Activated T-helper 2 cell treated with anti-CD3 and anti-CD28 coated beads, Interferon-gamma antibody, Interleukin-2, Interleukin-4, amounts not matched to agents 10 μg/mL and 5 μg/mL and 100 μg/mL, durations not matched to agents 14 hours and 24 hours and 36 hours (primary cell): ENCODE measurements at regions not wholly inside any gene's neighbourhood (a gene's known extent, or its start where the extent isn't known, plus 50 kb on each side); places are given as distances from the start of the nearest gene placed in this dataset.
"Not testable (repeated sequence)": the region's sequence is repeated elsewhere in the genome, so short reads cannot be mapped to it uniquely, and the experiment has no call there.

Experiments
- DNase-seq: peaks from one replicate; pipeline ENCODE4 v3.0.0; 2021; ENCODE audit warnings: low spot score
- H3K27ac Mint-ChIP-seq: one replicate; pipeline ENCODE4 v1.8.0; 2021; ENCODE audit warnings: mixed read lengths
- H3K27me3 Mint-ChIP-seq: one replicate; pipeline ENCODE4 v1.8.0; 2021; ENCODE audit warnings: low read depth, mixed read lengths
- H3K36me3 Mint-ChIP-seq: one replicate; pipeline ENCODE4 v1.8.0; 2021; ENCODE audit warnings: low read depth, mixed read lengths
- H3K4me1 Mint-ChIP-seq: one replicate; pipeline ENCODE4 v1.8.0; 2021; ENCODE audit warnings: low read depth, mixed read lengths
- H3K4me3 Mint-ChIP-seq: one replicate; pipeline ENCODE4 v1.8.0; 2021; ENCODE audit warnings: low read depth, mild to moderate bottlenecking, moderate library complexity, mixed read lengths
- H3K9me3 Mint-ChIP-seq: one replicate; pipeline ENCODE4 v1.8.0; 2021; ENCODE audit warnings: mixed read lengths
- intact Hi-C: fragments of 100-400 bp; cut with micrococcal nuclease; formaldehyde crosslinking; loops from one replicate; pipeline ENCODE4 v1.15.1; 2023

DNA sequence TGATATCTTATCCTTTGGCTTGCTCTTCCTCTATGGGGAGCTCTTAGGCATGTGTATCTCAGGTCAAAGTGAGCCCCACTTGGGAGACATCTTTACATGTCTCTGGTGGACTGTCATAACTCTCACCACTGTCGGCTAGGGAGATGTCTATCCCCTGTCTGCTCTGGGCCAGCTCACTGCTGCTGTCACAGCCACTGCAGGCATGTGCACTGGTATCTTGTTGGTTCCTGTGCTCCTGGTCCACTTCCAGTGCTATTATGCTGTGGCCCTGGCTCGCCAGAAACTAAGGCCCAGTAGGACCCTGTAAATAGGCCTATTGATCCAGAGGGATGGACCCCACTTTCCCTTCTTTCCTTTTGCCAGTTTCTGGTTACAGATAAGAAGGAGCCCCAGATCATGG lies 56.6 kb upstream of the LAS1L start:
- no peak for DNase-seq
- Mint-ChIP-seq H3K9me3 (no peaks in the 10 kb centered on the region), H3K27ac (no peak overlapping the region), H3K4me1 (peaks cover 17% of the 10 kb centered on the region), H3K27me3 (no peaks in the 10 kb centered on the region), H3K36me3 (no peaks in the 10 kb centered on the region), H3K4me3 (no peak overlapping the region)
- intact Hi-C loops = loop anchor here (10.0 kb wide), 1 partner anchor 424 kb away; no protein-coding TSS in a partner anchor

DNA sequence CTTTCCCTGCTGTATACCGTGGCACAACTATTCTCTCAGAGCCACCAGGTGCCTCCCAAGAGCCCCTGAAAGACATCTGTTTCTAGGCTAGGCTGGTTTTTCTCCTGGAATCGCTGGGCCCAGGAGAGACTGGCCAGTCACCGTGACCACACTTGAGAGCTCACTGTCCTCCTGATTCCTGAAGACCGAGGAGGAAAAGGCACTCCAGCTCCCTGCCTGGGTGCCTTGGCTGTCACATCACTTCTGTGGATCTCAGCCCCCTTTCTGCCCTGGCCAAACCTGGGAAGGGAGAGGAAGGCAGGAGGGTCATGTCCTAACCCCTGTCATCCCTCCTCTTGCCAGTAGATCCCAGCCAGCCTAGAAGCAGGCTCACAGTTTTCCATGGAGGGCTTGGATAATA lies 54.7 kb upstream of the LAS1L start:
- no peak for DNase-seq
- H3K36me3 Mint-ChIP-seq = no peaks in the 10 kb centered on the region
- intact Hi-C loops = loop anchor here (10.0 kb wide), 1 partner anchor 525 kb away; no protein-coding TSS in a partner anchor
- peaks cover 7% of the 10 kb centered on the region for H3K4me1 Mint-ChIP-seq
- no peak overlapping the region for H3K27ac Mint-ChIP-seq
- H3K9me3 Mint-ChIP-seq = no peaks in the 10 kb centered on the region
- H3K4me3 Mint-ChIP-seq = no peak overlapping the region
- H3K27me3 Mint-ChIP-seq = no peaks in the 10 kb centered on the region

DNA sequence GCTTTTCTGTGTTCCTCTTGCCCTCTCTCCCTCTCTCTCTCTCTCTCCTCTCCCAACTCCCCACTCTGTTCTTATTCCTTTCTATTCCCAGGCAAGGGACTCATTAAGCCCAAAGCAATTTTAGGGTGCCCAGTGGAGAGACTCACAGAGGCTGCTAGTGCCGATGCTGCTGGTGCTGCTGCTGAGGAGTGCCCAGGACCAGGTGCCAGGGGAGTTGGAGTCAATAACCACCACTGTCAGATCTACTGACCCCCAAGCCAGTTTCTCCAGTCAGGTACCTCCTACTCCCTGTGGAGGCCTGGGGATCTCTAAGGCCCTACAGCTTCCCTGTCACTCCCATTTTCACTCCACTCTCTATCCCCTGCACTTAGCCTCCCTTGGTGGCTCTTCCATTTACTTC lies 54.2 kb upstream of the LAS1L start:
- intact Hi-C loops = loop anchor here (10.0 kb wide), 1 partner anchor 526 kb away; no protein-coding TSS in a partner anchor
- Mint-ChIP-seq H3K4me3 (no peak overlapping the region), H3K36me3 (no peaks in the 10 kb centered on the region), H3K4me1 (peaks cover 2% of the 10 kb centered on the region), H3K27me3 (no peaks in the 10 kb centered on the region), H3K27ac (no peak overlapping the region), H3K9me3 (no peaks in the 10 kb centered on the region)
- DNase-seq = no peak

DNA sequence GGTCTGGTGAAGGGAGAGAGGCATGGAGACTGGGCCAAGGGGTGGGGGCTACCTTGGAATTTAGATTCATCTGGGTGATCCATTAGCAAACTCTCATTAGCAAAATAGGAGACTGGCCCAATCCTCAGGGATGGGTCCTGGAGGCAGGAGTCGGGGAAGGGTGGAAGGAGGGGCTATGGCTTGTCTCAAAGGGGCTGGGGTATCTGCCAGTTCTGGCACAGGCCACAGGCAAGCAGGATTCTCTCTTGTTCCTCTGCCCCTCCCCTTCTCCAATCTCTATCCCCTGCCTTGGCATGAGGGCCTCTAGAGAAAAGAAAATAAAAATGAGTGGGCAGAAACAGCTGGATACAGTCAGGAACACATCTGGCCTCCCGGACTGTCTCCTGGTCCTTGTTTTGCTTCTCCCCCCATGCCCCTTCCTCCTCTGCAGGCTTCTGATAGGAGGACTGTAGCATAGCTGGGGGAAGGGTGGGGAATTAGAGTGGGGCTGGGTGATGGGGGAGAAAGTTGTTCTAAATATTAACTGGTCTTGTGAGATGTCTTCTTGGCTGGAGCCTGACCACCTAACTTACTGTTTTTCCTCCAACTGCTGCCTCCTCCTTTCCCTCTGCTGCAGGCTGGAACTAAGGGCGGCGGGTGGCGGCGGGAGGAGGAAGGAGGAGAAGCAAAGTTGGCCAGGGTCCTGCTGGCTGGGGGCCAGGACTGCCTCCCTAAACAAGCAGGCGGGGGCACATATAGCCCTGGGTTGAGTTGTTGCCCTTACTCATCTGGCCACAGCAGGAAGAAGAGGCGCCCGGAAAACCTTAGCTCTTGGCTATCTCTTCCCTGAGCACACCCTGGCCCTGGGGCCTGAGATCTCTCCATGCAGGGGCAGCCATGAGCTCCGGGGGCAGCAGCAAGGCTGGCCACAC lies 53.3 kb upstream of the LAS1L start:
- Mint-ChIP-seq H3K27ac (no peak overlapping the region), H3K9me3 (no peaks in the 10 kb centered on the region), H3K36me3 (no peaks in the 10 kb centered on the region), H3K4me1 (no peaks in the 10 kb centered on the region), H3K27me3 (no peaks in the 10 kb centered on the region), H3K4me3 (no peak overlapping the region)
- intact Hi-C loops = loop anchor here (10.0 kb wide), 1 partner anchor 527 kb away; no protein-coding TSS in a partner anchor
- DNase-seq = no peak

DNA sequence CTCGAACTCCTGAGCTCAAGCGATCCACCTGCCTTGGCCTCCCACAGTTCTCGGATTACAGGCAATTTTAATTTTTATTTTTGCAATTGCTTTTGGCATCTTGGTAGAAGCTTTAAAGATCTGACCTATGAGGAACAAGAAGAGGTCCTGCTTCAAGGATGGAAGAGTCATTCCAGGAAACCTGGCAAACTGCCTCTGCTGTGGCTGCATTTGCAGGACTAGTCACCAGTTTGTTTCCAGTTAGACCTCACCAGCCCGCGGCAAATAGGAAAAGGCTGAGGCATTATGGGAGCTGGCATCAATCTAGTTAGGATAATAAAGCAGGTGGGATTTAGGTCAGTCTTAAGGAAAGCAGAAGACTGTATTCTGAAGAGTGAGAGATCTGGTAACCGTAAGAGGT lies 51.9 kb upstream of the LAS1L start:
- Mint-ChIP-seq H3K4me1 (peaks cover 7% of the 10 kb centered on the region), H3K9me3 (no peaks in the 10 kb centered on the region), H3K27me3 (no peaks in the 10 kb centered on the region), H3K36me3 (no peaks in the 10 kb centered on the region), H3K27ac (no peak overlapping the region), H3K4me3 (no peak overlapping the region)
- DNase-seq = no peak
- intact Hi-C loops = loop anchor here (10.0 kb wide), 1 partner anchor 528 kb away; no protein-coding TSS in a partner anchor

DNA sequence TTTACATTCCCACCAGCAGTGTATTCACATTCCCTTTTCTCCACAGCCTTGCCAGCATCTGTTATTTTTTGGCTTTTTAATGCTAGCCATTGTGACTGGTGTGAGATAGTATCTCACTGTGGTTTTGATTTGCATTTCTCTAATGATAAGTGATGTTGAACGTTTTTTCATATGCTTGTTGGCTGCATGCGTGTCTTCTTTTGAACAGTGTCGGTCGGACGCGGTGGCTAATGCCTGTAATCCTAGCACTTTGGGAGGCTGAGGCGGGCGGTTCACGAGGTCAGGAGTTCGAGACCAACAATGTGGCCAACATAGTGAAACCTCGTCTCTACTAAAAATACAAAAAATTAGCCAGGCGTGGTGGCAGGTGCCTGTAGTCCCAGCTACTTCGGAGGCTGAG lies 50.6 kb upstream of the LAS1L start:
- not testable (repeated sequence) for H3K27me3 Mint-ChIP-seq, H3K36me3 Mint-ChIP-seq
- intact Hi-C loops = loop anchor here (10.0 kb wide), 1 partner anchor 530 kb away; no protein-coding TSS in a partner anchor

More for the DNA sequence above, 50.6 kb upstream of the LAS1L start:
- not testable (repeated sequence) for H3K9me3 Mint-ChIP-seq, H3K27ac Mint-ChIP-seq, H3K4me1 Mint-ChIP-seq, DNase-seq, H3K4me3 Mint-ChIP-seq
